Forelimb muscle (tissue), 1 donor: ENCODE measurements at regions not wholly inside any gene's neighbourhood (a gene's known extent, or its start where the extent isn't known, plus 50 kb on each side); places are given as distances from the start of the nearest gene placed in this dataset.
"Not testable (repeated sequence)": the region's sequence is repeated elsewhere in the genome, so short reads cannot be mapped to it uniquely, and the experiment has no call there.

Experiments
- DNase-seq: peaks from one replicate; pipeline ENCODE4 v3.0.0-alpha.2; 2013; ENCODE audit warnings: low read depth

DNA sequence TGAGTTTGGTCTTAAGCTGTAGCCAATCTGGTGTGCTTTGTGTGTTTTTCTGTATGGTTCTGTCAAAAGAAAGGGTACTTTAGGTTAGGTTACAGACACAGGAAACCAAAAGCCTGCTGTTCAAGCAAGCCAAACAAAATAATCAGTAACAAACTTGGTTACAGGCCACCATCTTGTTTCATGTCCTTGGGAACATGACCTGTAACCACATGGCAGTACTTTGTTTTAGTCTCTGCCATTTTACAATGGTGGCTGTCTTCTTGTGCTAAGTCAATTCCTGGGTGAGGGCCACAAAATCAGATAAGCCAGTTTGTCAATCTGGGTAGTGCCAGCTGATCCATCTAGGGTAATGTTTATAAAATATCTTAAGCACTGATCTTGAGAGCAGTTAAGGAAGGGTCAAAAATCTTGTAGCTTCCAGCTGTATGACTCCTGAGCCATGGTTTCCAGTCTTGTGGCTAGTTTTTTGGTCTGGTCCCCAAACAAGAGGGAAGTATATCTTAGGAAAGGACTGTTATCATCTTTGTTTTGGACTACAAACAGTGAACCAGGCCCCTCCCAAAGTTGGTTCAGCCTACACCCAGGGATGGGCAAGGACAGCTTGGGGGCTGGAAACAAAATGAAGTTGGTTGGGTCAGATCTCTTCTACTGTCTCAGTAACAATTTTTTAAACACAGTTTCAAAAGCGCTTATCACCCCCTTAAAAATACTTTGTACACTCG is 90.0 kb downstream of the IGLL5 start:
- DNase-seq = no peak

GRCh38 chr22:22978637-22979036 is 91.0 kb downstream of the IGLL5 start:
- no peak for DNase-seq

- DNase-seq = no peak
These were observed 91.1 kb upstream of the GNAZ start for GRCh38 chr22:22979121-22979724.

DNA sequence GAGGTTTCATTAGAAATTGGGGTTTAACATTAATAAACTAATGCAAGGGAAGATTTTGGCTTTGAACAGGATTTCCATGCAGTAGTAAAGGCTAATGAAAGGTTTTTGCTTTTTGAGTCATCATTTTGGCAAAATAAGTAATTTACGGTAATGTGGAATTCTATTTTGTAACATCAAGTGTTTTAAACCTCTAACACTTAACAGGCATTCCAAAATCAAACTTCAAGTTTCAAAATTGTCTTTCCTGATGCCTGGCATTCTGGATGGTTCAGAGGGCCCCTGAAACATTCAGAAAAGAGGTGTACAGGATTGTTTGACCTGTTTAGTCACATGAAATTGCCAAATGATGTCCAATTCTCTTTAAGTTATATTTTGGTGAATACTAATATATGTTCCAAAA is 90.4 kb upstream of the GNAZ start:
- DNase-seq = no peak

- DNase-seq = no peak
These were observed 88.4 kb upstream of the GNAZ start for GRCh38 chr22:22981670-22982571.

GRCh38 chr22:22982616-22983015 is 87.7 kb upstream of the GNAZ start:
- DNase-seq = no peak

DNA sequence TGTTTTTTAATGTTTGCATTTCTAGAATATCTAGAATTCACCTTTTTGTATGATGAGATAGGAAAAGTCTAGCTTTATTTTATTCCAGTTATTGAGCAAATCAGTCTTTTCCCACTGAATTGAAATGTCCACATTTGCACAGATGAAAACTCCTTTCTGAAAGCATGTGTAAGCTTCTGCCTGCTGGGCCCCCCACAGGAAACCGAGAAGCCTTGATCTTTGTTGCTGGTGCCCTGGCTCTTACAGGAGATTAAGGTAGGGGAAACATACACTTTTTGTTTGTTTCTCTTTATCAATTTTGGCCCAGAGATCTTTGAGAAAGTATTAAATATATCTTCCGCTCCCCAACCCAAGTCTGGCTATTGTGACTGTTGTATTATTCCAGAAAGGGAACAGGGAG is 87.2 kb upstream of the GNAZ start:
- DNase-seq = no peak

- DNase-seq = no peak
These were observed 86.5 kb upstream of the GNAZ start for GRCh38 chr22:22983816-22984215.

- DNase-seq = no peak
These were observed 85.4 kb upstream of the GNAZ start for GRCh38 chr22:22984967-22985366.

GRCh38 chr22:22986008-22986407 is 84.3 kb upstream of the GNAZ start:
- DNase-seq = no peak

GRCh38 chr22:22986640-22987039 is 83.7 kb upstream of the GNAZ start:
- no peak for DNase-seq

GRCh38 chr22:22988150-22988549 is 82.2 kb upstream of the GNAZ start:
- no peak for DNase-seq

- DNase-seq = no peak
These were observed 81.5 kb upstream of the GNAZ start for GRCh38 chr22:22988785-22989184.

GRCh38 chr22:22989856-22990255 is 80.5 kb upstream of the GNAZ start:
- no peak for DNase-seq

GRCh38 chr22:22990711-22991505 is 79.4 kb upstream of the GNAZ start:
- not testable (repeated sequence) for DNase-seq

- no peak for DNase-seq
These were observed 77.8 kb upstream of the GNAZ start for GRCh38 chr22:22992474-22992873.

- DNase-seq = no peak
These were observed 77.1 kb upstream of the GNAZ start for GRCh38 chr22:22993184-22993583.

DNA sequence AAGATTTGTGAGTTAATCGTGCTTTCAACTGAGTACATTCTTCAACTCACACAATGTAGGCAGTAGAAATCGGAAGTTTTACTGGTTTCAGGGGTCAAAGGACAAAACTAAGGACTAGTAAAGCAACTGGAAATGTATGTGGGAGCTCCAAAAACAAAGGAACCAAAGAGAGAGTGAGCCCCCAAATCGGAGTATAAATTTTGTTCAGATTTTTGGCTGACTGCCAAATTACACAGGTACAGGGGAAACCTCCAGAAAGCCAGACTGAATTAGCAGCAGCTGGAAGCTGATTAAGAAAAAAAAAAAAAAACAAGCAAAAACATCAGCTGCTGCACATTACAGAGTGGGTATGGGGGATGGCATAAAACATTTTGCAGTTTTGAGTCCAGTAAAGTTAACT is 75.2 kb upstream of the GNAZ start:
- no peak for DNase-seq

GRCh38 chr22:22996511-22997261 is 73.6 kb upstream of the GNAZ start:
- no peak for DNase-seq

GRCh38 chr22:22997262-22997898 is 72.9 kb upstream of the GNAZ start:
- DNase-seq = no peak

GRCh38 chr22:22997988-22998387 is 72.3 kb upstream of the GNAZ start:
- no peak for DNase-seq
